Activated CD8-positive, alpha-beta T cell treated with anti-CD3 and anti-CD28 coated beads, Interleukin-2, amount 10 ng/mL, durations not matched to agents 7 days and 5 days (primary cell): ENCODE measurements at regions not wholly inside any gene's neighbourhood (a gene's known extent, or its start where the extent isn't known, plus 50 kb on each side); places are given as distances from the start of the nearest gene placed in this dataset.

ENCODE experiments used
- ATAC-seq: fragments of 150-1000 bp; cut with Tn5 transposase; one replicate; pipeline ENCODE4 v1.10.0; 2021; ENCODE audit warnings: moderate library complexity
- CTCF ChIA-PET: fragments of 350-600 bp; sonication (Branson Sonifier 250); formaldehyde crosslinking; loops from one replicate; lab custom pipeline; 2021; ENCODE audit warnings: antibody characterized with exemption; lab: Charles Lee
- POLR2A ChIA-PET: fragments of 350-600 bp; sonication (Branson Sonifier 250); formaldehyde crosslinking; loops from one replicate; lab custom pipeline; 2021; ENCODE audit warnings: antibody characterized with exemption; lab: Charles Lee
- DNase-seq: peaks from one replicate; pipeline ENCODE4 v3.0.0-alpha.2; 2020
- H3K27ac Mint-ChIP-seq: one replicate; pipeline ENCODE4 v1.8.0; 2021; ENCODE audit warnings: mild to moderate bottlenecking, mixed read lengths
- H3K27me3 Mint-ChIP-seq: one replicate; pipeline ENCODE4 v1.8.0; 2021; ENCODE audit warnings: low read depth, mixed read lengths
- H3K36me3 Mint-ChIP-seq: one replicate; pipeline ENCODE4 v1.8.0; 2021; ENCODE audit warnings: low read depth, mixed read lengths
- H3K4me1 Mint-ChIP-seq: one replicate; pipeline ENCODE4 v1.8.0; 2021; ENCODE audit warnings: low read depth, mixed read lengths
- H3K4me3 Mint-ChIP-seq: one replicate; pipeline ENCODE4 v1.8.0; 2021; ENCODE audit warnings: mild to moderate bottlenecking, mixed read lengths
- H3K9me3 Mint-ChIP-seq: one replicate; pipeline ENCODE4 v1.8.0; 2022; ENCODE audit warnings: mixed read lengths; ENCODE audit not compliant: insufficient read depth

- no peak for ATAC-seq
- no peaks in the 10 kb centered on the region for H3K36me3 Mint-ChIP-seq
- POLR2A ChIA-PET, result no interaction called here
- no peaks in the 10 kb centered on the region for H3K9me3 Mint-ChIP-seq
- no peaks in the 10 kb centered on the region for H3K4me1 Mint-ChIP-seq
- H3K27ac Mint-ChIP-seq, result no peak overlapping the region
- DNase-seq, result no peak
- no peaks in the 10 kb centered on the region for H3K27me3 Mint-ChIP-seq
- H3K4me3 Mint-ChIP-seq, result no peak overlapping the region
- CTCF ChIA-PET, result no interaction called here
Observed at GRCh38 chr2:180352620-180353019, 345.5 kb upstream of the CWC22 start.

- no peaks in the 10 kb centered on the region for H3K27me3 Mint-ChIP-seq
- no peak overlapping the region for H3K4me3 Mint-ChIP-seq
- no peaks in the 10 kb centered on the region for H3K9me3 Mint-ChIP-seq
- ChIA-PET POLR2A (no interaction called here), CTCF (no interaction called here)
- ATAC-seq (no peak), DNase-seq (no peak)
- no peaks in the 10 kb centered on the region for H3K36me3 Mint-ChIP-seq
- no peaks in the 10 kb centered on the region for H3K4me1 Mint-ChIP-seq
- no peak overlapping the region for H3K27ac Mint-ChIP-seq
Observed at GRCh38 chr2:180349809-180350208, 342.7 kb upstream of the CWC22 start.

- ATAC-seq, result no peak
- Mint-ChIP-seq H3K27ac (no peak overlapping the region), H3K27me3 (no peaks in the 10 kb centered on the region), H3K4me1 (no peaks in the 10 kb centered on the region), H3K9me3 (no peaks in the 10 kb centered on the region), H3K36me3 (no peaks in the 10 kb centered on the region), H3K4me3 (no peak overlapping the region)
- CTCF ChIA-PET, result no interaction called here
- no peak for DNase-seq
- POLR2A ChIA-PET, result no interaction called here
Observed at GRCh38 chr2:180343528-180344345, 336.6 kb upstream of the CWC22 start.

GRCh38 chr2:180337136-180337535 lies 330.0 kb upstream of the CWC22 start:
- no peaks in the 10 kb centered on the region for H3K4me1 Mint-ChIP-seq
- ChIA-PET POLR2A (no interaction called here), CTCF (no interaction called here)
- H3K27ac Mint-ChIP-seq, result no peak overlapping the region
- no peak overlapping the region for H3K4me3 Mint-ChIP-seq
- no peak for ATAC-seq
- no peaks in the 10 kb centered on the region for H3K36me3 Mint-ChIP-seq
- DNase-seq, result no peak
- H3K27me3 Mint-ChIP-seq, result no peaks in the 10 kb centered on the region
- H3K9me3 Mint-ChIP-seq, result peaks cover 24% of the 10 kb centered on the region

- Mint-ChIP-seq H3K4me3 (no peak overlapping the region), H3K36me3 (no peaks in the 10 kb centered on the region), H3K4me1 (no peaks in the 10 kb centered on the region), H3K27me3 (no peaks in the 10 kb centered on the region), H3K9me3 (peaks cover 24% of the 10 kb centered on the region), H3K27ac (no peak overlapping the region)
- ChIA-PET POLR2A (no interaction called here), CTCF (no interaction called here)
- DNase-seq (no peak), ATAC-seq (no peak)
Observed at GRCh38 chr2:180336550-180336949, 329.5 kb upstream of the CWC22 start.

- POLR2A ChIA-PET, result no interaction called here
- Mint-ChIP-seq H3K36me3 (no peaks in the 10 kb centered on the region), H3K27me3 (no peaks in the 10 kb centered on the region), H3K4me3 (no peak overlapping the region), H3K27ac (no peak overlapping the region), H3K4me1 (no peaks in the 10 kb centered on the region), H3K9me3 (peaks cover 24% of the 10 kb centered on the region)
- DNase-seq, result no peak
- no peak for ATAC-seq
- CTCF ChIA-PET, result no interaction called here
Observed at GRCh38 chr2:180334514-180334913, 327.4 kb upstream of the CWC22 start.

- ChIA-PET POLR2A (no interaction called here), CTCF (no interaction called here)
- Mint-ChIP-seq H3K36me3 (no peaks in the 10 kb centered on the region), H3K27ac (no peak overlapping the region), H3K4me3 (no peak overlapping the region), H3K9me3 (no peaks in the 10 kb centered on the region), H3K27me3 (no peaks in the 10 kb centered on the region), H3K4me1 (no peaks in the 10 kb centered on the region)
- no peak for DNase-seq
- ATAC-seq, result no peak
Observed at GRCh38 chr2:180328795-180329422, 321.8 kb upstream of the CWC22 start.

- Mint-ChIP-seq H3K4me1 (no peaks in the 10 kb centered on the region), H3K9me3 (no peaks in the 10 kb centered on the region), H3K27me3 (no peaks in the 10 kb centered on the region), H3K27ac (no peak overlapping the region), H3K4me3 (no peak overlapping the region), H3K36me3 (no peaks in the 10 kb centered on the region)
- DNase-seq (no peak), ATAC-seq (no peak)
- ChIA-PET POLR2A (no interaction called here), CTCF (no interaction called here)
Observed at GRCh38 chr2:180327185-180327584, 320.1 kb upstream of the CWC22 start.

- no peak for ATAC-seq
- H3K9me3 Mint-ChIP-seq, result no peaks in the 10 kb centered on the region
- H3K4me3 Mint-ChIP-seq, result no peak overlapping the region
- POLR2A ChIA-PET, result no interaction called here
- no peak overlapping the region for H3K27ac Mint-ChIP-seq
- no peak for DNase-seq
- no peaks in the 10 kb centered on the region for H3K4me1 Mint-ChIP-seq
- H3K27me3 Mint-ChIP-seq, result no peaks in the 10 kb centered on the region
- H3K36me3 Mint-ChIP-seq, result no peaks in the 10 kb centered on the region
- CTCF ChIA-PET, result no interaction called here
Observed at GRCh38 chr2:180325416-180326120, 318.5 kb upstream of the CWC22 start.

GRCh38 chr2:180324182-180324581 lies 317.1 kb upstream of the CWC22 start:
- Mint-ChIP-seq H3K4me3 (no peak overlapping the region), H3K4me1 (no peaks in the 10 kb centered on the region), H3K9me3 (no peaks in the 10 kb centered on the region), H3K36me3 (no peaks in the 10 kb centered on the region), H3K27me3 (no peaks in the 10 kb centered on the region), H3K27ac (no peak overlapping the region)
- ChIA-PET CTCF (no interaction called here), POLR2A (no interaction called here)
- DNase-seq (no peak), ATAC-seq (no peak)

- Mint-ChIP-seq H3K27ac (no peak overlapping the region), H3K4me3 (no peak overlapping the region), H3K9me3 (no peaks in the 10 kb centered on the region), H3K36me3 (no peaks in the 10 kb centered on the region), H3K4me1 (no peaks in the 10 kb centered on the region), H3K27me3 (no peaks in the 10 kb centered on the region)
- no peak for ATAC-seq
- DNase-seq, result no peak
- CTCF ChIA-PET, result no interaction called here
- POLR2A ChIA-PET, result no interaction called here
Observed at GRCh38 chr2:180322781-180323180, 315.7 kb upstream of the CWC22 start.
